HG03565 (cell line): ENCODE measurements at regions not wholly inside any gene's neighbourhood (a gene's known extent, or its start where the extent isn't known, plus 50 kb on each side); places are given as distances from the start of the nearest gene placed in this dataset.
A peak's percentile ranks its signal among the peaks of the same experiment; 100 is the strongest.

ENCODE experiments used
- ATAC-seq: cut with Tn5 transposase; IDR thresholded peaks from one replicate; pipeline ENCODE4 v1.9.1; 2021; ENCODE audit warnings: mild to moderate bottlenecking, moderate library complexity; ENCODE audit not compliant: unreplicated experiment

- ATAC-seq: peak; percentile 91
Observed at GRCh38 chr7:33750177-33750576, 155.2 kb upstream of the BMPER start.

GRCh38 chr7:33751443-33751842, 153.9 kb upstream of the BMPER start:
- no peak for ATAC-seq

- no peak for ATAC-seq
Observed at GRCh38 chr7:33753881-33754525, 151.3 kb upstream of the BMPER start.

- no peak for ATAC-seq
Observed at GRCh38 chr7:33754933-33755928, 150.1 kb upstream of the BMPER start.

- ATAC-seq: no peak
Observed at GRCh38 chr7:33757050-33757449, 148.3 kb upstream of the BMPER start.

- no peak for ATAC-seq
Observed at GRCh38 chr7:33757563-33758165, 147.7 kb upstream of the BMPER start.

GRCh38 chr7:33760146-33760545, 145.2 kb upstream of the BMPER start:
- ATAC-seq: no peak

GRCh38 chr7:33760834-33761233, 144.5 kb upstream of the BMPER start:
- no peak for ATAC-seq

- no peak for ATAC-seq
Observed at GRCh38 chr7:33761449-33762080, 143.8 kb upstream of the BMPER start.

- ATAC-seq: peak; percentile 41
Observed at GRCh38 chr7:33762151-33762910, 143.0 kb upstream of the BMPER start.

GRCh38 chr7:33762911-33763306, 142.4 kb upstream of the BMPER start:
- no peak for ATAC-seq

GRCh38 chr7:33764752-33765451, 140.4 kb upstream of the BMPER start:
- no peak for ATAC-seq

GRCh38 chr7:33766405-33766804, 138.9 kb upstream of the BMPER start:
- ATAC-seq: no peak

GRCh38 chr7:33769930-33770329, 135.4 kb upstream of the BMPER start:
- ATAC-seq: no peak

GRCh38 chr7:33770576-33770975, 134.8 kb upstream of the BMPER start:
- no peak for ATAC-seq

- ATAC-seq: no peak
Observed at GRCh38 chr7:33771422-33771821, 133.9 kb upstream of the BMPER start.

- no peak for ATAC-seq
Observed at GRCh38 chr7:33773053-33773452, 132.3 kb upstream of the BMPER start.

- no peak for ATAC-seq
Observed at GRCh38 chr7:33774762-33775523, 130.4 kb upstream of the BMPER start.

GRCh38 chr7:33775790-33776189, 129.5 kb upstream of the BMPER start:
- no peak for ATAC-seq
